ENCODE measurements at regions not wholly inside any gene's neighbourhood (a gene's known extent, or its start where the extent isn't known, plus 50 kb on each side); places are given as distances from the start of the nearest gene placed in this dataset.
"Not testable (repeated sequence)": the region's sequence is repeated elsewhere in the genome, so short reads cannot be mapped to it uniquely, and the experiment has no call there.

DNA sequence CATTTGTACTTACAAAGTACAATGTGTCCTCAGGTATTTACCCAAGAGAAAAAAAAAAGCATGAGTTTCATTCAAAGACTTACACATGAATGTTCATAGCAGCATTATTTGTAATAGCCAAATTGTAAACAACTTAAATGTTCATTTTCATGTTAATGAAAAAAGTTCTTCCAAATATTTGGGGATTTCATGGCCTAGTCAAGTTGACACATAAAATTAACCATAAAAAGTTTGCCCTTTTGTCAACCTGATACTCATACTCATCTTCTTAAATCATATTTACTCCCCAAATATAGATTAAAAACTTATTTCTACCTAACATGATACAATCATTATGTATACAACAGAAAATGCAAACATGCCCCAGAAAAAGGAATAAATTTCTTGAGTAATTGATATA, 112.5 kb upstream of the EMCN start:
- FAIRE-seq, result no peak

DNA sequence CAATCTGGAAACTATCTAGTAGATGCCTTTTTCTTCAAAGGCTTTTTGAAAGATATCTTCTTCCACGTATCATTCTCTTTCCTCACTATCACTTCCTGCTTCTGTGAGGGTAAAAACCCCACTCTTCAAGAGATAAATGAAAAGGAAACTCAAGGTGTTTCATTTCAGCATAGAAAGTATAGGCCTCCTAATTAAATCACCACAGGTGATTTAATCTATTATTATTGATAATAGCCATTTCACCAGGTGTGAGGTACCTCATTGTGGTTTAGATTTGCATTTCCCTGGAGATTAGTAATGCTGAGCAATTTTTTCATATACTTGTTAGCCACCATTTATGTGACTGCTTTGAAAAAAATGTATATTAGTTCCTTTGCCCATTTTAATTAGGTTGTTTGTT, 92.0 kb upstream of the EMCN start:
- no peak for FAIRE-seq

- not testable (repeated sequence) for FAIRE-seq
These were observed 90.8 kb upstream of the EMCN start for GRCh38 chr4:100608651-100609050.

DNA sequence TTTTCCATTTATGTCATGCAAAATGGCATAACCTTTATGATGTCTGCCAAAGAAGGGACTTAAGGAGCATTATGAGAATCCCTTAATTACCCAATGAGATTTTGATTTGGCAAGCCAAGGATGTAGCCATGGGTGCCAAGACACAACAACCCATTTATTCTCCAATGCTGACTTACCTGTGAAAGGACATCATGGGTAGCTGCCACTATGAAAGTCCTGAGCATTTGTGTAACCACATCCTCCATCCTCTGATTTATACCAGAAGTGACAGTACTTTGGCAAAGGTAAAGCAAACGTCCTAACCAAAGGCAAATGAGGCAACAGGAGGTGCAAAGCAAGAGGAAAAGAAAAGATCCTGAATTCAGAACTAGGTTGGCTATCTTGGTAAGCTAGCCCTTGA, 87.3 kb upstream of the EMCN start:
- FAIRE-seq, result no peak

GRCh38 chr4:100593935-100594334, 76.1 kb upstream of the EMCN start:
- FAIRE-seq, result no peak

DNA sequence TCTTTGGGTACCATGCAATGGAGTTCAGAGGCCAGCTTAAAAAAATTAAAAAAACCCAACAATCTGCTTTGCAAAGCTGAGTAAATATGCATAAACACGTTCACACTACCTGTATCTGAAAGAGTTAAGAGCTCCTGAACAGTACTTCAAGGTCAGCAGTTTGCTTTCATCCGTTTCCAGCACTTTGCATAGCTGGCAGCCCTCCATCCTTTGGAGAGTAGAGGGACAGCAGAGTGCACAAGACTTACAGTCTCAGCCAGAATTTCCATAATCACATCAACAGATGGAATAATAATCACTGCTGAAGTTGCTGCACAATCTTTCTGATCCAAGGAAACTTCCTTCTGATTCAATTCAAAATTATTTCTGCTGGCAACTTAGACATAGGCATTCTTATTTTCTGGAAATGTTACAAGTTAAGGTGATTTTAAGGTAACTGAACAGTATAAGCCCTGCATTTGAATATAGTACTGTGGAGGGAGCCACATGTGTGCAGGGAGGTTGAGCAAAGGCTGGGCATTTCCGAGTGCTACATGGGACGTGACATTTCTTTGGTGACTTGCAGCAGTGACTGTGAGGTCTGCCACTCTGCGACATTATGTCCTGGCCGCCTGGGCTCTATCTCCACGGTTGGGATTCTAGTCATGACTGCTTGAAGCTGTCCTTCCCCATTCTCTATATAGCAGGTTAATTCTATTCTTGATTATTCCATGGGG, 73.5 kb upstream of the EMCN start:
- FAIRE-seq, result no peak

DNA sequence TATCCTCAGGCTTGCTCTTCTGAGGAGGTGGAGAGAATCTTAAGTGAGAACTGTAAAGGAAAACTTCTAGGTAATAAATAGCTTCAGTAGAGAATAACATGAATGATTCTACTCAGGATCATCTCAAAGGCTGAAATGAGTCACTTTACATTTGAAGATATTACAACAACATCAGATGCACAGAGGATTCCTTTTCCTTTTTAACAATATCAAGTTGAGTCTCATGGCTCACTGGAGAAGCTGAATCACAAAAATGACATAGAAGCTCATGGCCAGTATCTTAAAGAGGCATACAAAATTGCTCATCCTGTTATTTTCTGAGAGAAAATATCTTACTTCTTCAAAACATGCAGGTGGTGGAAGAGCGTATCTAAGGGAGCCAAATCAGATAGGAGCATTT, 72.5 kb upstream of the EMCN start:
- FAIRE-seq, result no peak

GRCh38 chr4:100588076-100588475, 70.3 kb upstream of the EMCN start:
- no peak for FAIRE-seq

DNA sequence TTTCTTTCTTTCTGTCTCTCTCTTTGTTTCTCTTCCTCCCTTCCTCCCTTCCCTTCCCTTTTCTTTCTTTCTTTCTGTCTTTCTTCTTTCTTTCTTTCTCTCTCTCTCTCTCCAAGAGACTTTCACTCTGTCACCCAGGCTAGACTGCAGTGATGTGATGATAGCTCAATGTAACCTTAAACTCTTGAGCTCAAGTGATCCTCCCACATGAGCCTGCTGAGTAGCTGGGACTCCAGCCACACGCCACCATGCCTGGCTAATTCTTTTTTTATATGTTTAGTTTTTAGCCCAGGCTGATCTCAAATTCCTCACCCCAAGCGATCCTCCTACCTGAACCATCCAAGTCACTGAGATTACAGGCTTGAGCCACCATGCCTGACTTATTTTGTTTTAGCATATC, 64.3 kb upstream of the EMCN start:
- no peak for FAIRE-seq

- no peak for FAIRE-seq
These were observed 63.5 kb upstream of the EMCN start for GRCh38 chr4:100581337-100581736.

- FAIRE-seq, result no peak
These were observed 58.7 kb upstream of the EMCN start for GRCh38 chr4:100576570-100576969.

DNA sequence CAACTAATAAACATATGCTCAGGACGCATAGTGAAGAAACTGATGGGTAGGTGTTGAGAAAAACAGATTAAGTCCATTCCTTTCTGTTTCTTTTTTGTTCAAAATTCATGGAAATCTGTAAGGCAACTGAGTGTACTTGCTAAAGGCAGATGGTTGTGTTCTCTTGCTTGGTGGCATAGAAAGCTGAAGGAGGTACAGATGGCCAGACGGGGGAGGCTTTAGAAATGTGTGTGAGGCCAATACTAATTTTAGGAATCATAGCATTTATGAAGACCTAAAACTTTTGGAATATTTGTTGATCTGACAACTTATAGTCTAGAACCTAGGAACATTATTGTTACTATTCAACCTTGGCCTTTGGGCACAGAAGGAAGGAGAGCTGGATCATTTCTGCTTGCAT, 56.8 kb upstream of the EMCN start:
- no peak for FAIRE-seq

DNA sequence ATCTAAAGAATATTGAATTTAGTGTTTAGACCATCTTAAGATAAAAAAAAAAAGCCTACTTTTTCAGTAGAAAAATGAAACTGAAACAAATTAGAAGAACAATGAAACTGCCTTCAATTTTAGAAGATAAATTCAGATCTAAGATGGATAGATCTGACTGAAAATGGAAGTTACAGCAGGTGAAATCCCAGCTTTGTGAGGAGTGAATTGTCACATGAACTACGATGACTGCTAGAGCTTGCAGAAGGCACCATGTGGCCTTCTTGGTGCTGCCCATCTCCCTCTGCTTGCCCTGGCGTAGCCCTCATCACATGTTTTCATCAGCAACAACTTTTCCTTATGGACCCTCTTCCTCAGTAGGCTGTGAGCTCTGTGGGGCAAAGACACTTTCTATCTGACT, 51.4 kb upstream of the EMCN start:
- no peak for FAIRE-seq
